ACC112 (cell line): ENCODE measurements at regions not wholly inside any gene's neighbourhood (a gene's known extent, or its start where the extent isn't known, plus 50 kb on each side); places are given as distances from the start of the nearest gene placed in this dataset.

Experiments used
- H2AFZ ChIP-seq: fragments of 200-600 bp; sonication (generic); one replicate; pipeline ENCODE4 v1.6.0; 2017; ENCODE audit warnings: antibody characterized with exemption, low read length; ENCODE audit not compliant: unreplicated experiment
- H3K27ac ChIP-seq: fragments of 200-600 bp; sonication (generic); 2 replicates; pipeline ENCODE4 v1.5.1; 2014; ENCODE audit warnings: low read depth, mild to moderate bottlenecking, antibody characterized with exemption, low read length, moderate library complexity
- H3K27me3 ChIP-seq: fragments of 200-600 bp; sonication (generic); 2 replicates; pipeline ENCODE4 v1.6.1; 2014; ENCODE audit warnings: mild to moderate bottlenecking, antibody characterized with exemption, low read length, moderate library complexity, mixed read lengths; ENCODE audit not compliant: insufficient read depth
- H3K36me3 ChIP-seq: fragments of 200-600 bp; sonication (generic); 2 replicates; pipeline ENCODE4 v1.6.1; 2016; ENCODE audit warnings: mild to moderate bottlenecking, antibody characterized with exemption, low read length, moderate library complexity, mixed read lengths; ENCODE audit not compliant: insufficient read depth
- H3K4me1 ChIP-seq: fragments of 200-600 bp; sonication (generic); one replicate; pipeline ENCODE4 v1.6.1; 2016; ENCODE audit warnings: low read length, mixed read lengths; ENCODE audit not compliant: insufficient read depth, unreplicated experiment, control insufficient read depth
- H3K4me3 ChIP-seq: fragments of 200-600 bp; sonication (generic); 2 replicates; pipeline ENCODE4 v1.5.1; 2014; ENCODE audit warnings: mild to moderate bottlenecking, low read depth, low read length
- H3K79me2 ChIP-seq: fragments of 200-600 bp; sonication (generic); one replicate; pipeline ENCODE4 v1.6.0; 2016; ENCODE audit warnings: low read length; ENCODE audit not compliant: control insufficient read depth, unreplicated experiment, insufficient read depth

GRCh38 chr12:16726879-16727278 lies 120.9 kb upstream of the LMO3 start:
- H3K4me3 ChIP-seq: no peak overlapping the region
- no peaks in the 10 kb centered on the region for H3K79me2 ChIP-seq
- H3K27ac ChIP-seq: no peak overlapping the region
- H2AFZ ChIP-seq: no peak overlapping the region
- H3K4me1 ChIP-seq: no peaks in the 10 kb centered on the region
- no peaks in the 10 kb centered on the region for H3K36me3 ChIP-seq
- H3K27me3 ChIP-seq: no peaks in the 10 kb centered on the region

GRCh38 chr12:16719713-16720416 lies 113.9 kb upstream of the LMO3 start:
- Histone ChIP-seq H3K4me1 (no peaks in the 10 kb centered on the region), H3K36me3 (no peaks in the 10 kb centered on the region), H3K79me2 (no peaks in the 10 kb centered on the region), H3K4me3 (no peak overlapping the region), H3K27me3 (no peaks in the 10 kb centered on the region), H2AFZ (no peak overlapping the region), H3K27ac (no peak overlapping the region)

- no peaks in the 10 kb centered on the region for H3K4me1 ChIP-seq
- H3K4me3 ChIP-seq: no peak overlapping the region
- H3K27me3 ChIP-seq: no peaks in the 10 kb centered on the region
- no peak overlapping the region for H3K27ac ChIP-seq
- H3K36me3 ChIP-seq: no peaks in the 10 kb centered on the region
- no peaks in the 10 kb centered on the region for H3K79me2 ChIP-seq
- no peak overlapping the region for H2AFZ ChIP-seq
These were observed 111.0 kb upstream of the LMO3 start for GRCh38 chr12:16716928-16717327.

GRCh38 chr12:16692099-16692498 lies 86.1 kb upstream of the LMO3 start:
- Histone ChIP-seq H3K27me3 (no peaks in the 10 kb centered on the region), H2AFZ (no peak overlapping the region), H3K79me2 (no peaks in the 10 kb centered on the region), H3K27ac (no peak overlapping the region), H3K4me1 (no peaks in the 10 kb centered on the region), H3K4me3 (no peak overlapping the region), H3K36me3 (no peaks in the 10 kb centered on the region)

GRCh38 chr12:16691624-16692023 lies 85.7 kb upstream of the LMO3 start:
- H3K27ac ChIP-seq: no peak overlapping the region
- no peaks in the 10 kb centered on the region for H3K27me3 ChIP-seq
- no peaks in the 10 kb centered on the region for H3K79me2 ChIP-seq
- H3K4me1 ChIP-seq: no peaks in the 10 kb centered on the region
- no peak overlapping the region for H3K4me3 ChIP-seq
- no peak overlapping the region for H2AFZ ChIP-seq
- no peaks in the 10 kb centered on the region for H3K36me3 ChIP-seq

GRCh38 chr12:16688200-16688599 lies 82.2 kb upstream of the LMO3 start:
- no peak overlapping the region for H2AFZ ChIP-seq
- no peak overlapping the region for H3K27ac ChIP-seq
- no peaks in the 10 kb centered on the region for H3K79me2 ChIP-seq
- no peaks in the 10 kb centered on the region for H3K27me3 ChIP-seq
- H3K4me1 ChIP-seq: no peaks in the 10 kb centered on the region
- H3K36me3 ChIP-seq: no peaks in the 10 kb centered on the region
- H3K4me3 ChIP-seq: no peak overlapping the region

GRCh38 chr12:16685107-16685506 lies 79.1 kb upstream of the LMO3 start:
- no peaks in the 10 kb centered on the region for H3K27me3 ChIP-seq
- H3K36me3 ChIP-seq: no peaks in the 10 kb centered on the region
- no peaks in the 10 kb centered on the region for H3K4me1 ChIP-seq
- H3K27ac ChIP-seq: no peak overlapping the region
- no peak overlapping the region for H3K4me3 ChIP-seq
- H2AFZ ChIP-seq: no peak overlapping the region
- no peaks in the 10 kb centered on the region for H3K79me2 ChIP-seq

- no peak overlapping the region for H3K4me3 ChIP-seq
- H3K36me3 ChIP-seq: no peaks in the 10 kb centered on the region
- no peak overlapping the region for H3K27ac ChIP-seq
- no peaks in the 10 kb centered on the region for H3K79me2 ChIP-seq
- no peaks in the 10 kb centered on the region for H3K4me1 ChIP-seq
- no peaks in the 10 kb centered on the region for H3K27me3 ChIP-seq
- H2AFZ ChIP-seq: no peak overlapping the region
These were observed 75.2 kb upstream of the LMO3 start for GRCh38 chr12:16681196-16681595.

- Histone ChIP-seq H3K27ac (no peak overlapping the region), H2AFZ (no peak overlapping the region), H3K36me3 (no peaks in the 10 kb centered on the region), H3K4me3 (no peak overlapping the region), H3K79me2 (no peaks in the 10 kb centered on the region), H3K4me1 (peaks cover 6% of the 10 kb centered on the region), H3K27me3 (no peaks in the 10 kb centered on the region)
These were observed 69.5 kb upstream of the LMO3 start for GRCh38 chr12:16675438-16675837.

GRCh38 chr12:16674885-16675284 lies 68.9 kb upstream of the LMO3 start:
- Histone ChIP-seq H2AFZ (no peak overlapping the region), H3K27ac (no peak overlapping the region), H3K4me1 (peaks cover 12% of the 10 kb centered on the region), H3K79me2 (no peaks in the 10 kb centered on the region), H3K36me3 (no peaks in the 10 kb centered on the region), H3K4me3 (no peak overlapping the region), H3K27me3 (no peaks in the 10 kb centered on the region)

- Histone ChIP-seq H3K79me2 (no peaks in the 10 kb centered on the region), H3K4me1 (peaks cover 12% of the 10 kb centered on the region), H3K4me3 (no peak overlapping the region), H3K27ac (no peak overlapping the region), H2AFZ (no peak overlapping the region), H3K36me3 (no peaks in the 10 kb centered on the region), H3K27me3 (no peaks in the 10 kb centered on the region)
These were observed 64.6 kb upstream of the LMO3 start for GRCh38 chr12:16670456-16671050.
